HG03342 (cell line): ENCODE measurements at regions not wholly inside any gene's neighbourhood (a gene's known extent, or its start where the extent isn't known, plus 50 kb on each side); places are given as distances from the start of the nearest gene placed in this dataset.
"Not testable (repeated sequence)": the region's sequence is repeated elsewhere in the genome, so short reads cannot be mapped to it uniquely, and the experiment has no call there.

Source experiments
- ATAC-seq: cut with Tn5 transposase; IDR thresholded peaks from one replicate; pipeline ENCODE4 v1.9.1; 2021; ENCODE audit warnings: mild to moderate bottlenecking, moderate library complexity; ENCODE audit not compliant: unreplicated experiment

GRCh38 chr5:17951392-17952169 is 317.3 kb downstream of the TAF11L14 start:
- no peak for ATAC-seq

GRCh38 chr5:17952231-17952630 is 318.0 kb downstream of the TAF11L14 start:
- no peak for ATAC-seq

- ATAC-seq, result no peak
These were observed 329.8 kb downstream of the TAF11L14 start for GRCh38 chr5:17964067-17964466.

DNA sequence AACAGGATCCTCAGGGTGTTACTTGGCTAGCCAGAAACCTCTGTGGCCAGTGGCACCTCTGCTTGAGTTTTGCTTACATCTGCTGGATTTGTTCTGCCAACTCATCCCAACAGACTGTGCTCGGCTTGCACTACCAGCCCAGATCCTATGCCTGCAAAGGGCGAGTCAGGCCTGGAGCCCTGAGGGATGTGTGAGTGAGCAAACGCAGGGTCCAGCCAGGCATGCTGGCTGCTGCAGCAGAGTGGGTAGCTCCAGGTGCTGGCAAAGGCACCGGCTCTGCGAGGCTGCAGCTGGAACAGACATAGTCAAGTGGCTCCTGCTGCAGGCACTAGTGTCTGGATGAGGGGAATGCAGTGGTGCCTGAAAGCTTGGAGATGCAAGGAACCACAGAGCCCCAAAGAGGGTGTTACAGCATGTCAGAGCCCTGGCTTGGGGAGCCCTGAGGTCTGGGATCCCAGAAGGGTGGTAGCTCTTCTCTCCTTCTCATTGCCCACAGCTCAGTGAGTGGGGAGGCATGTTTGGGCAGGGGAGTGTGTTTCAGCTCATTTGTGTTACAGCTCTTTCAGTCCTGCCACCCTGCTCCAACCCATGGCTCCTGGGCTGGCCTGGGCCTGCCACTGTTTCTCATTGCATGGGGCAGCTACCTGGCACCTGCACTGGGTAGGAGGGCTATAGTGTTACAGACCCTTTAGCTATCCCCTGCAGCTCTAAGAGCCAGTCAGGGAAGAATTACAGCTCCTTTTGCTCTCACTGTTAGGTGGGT is 332.6 kb downstream of the TAF11L14 start:
- no peak for ATAC-seq

DNA sequence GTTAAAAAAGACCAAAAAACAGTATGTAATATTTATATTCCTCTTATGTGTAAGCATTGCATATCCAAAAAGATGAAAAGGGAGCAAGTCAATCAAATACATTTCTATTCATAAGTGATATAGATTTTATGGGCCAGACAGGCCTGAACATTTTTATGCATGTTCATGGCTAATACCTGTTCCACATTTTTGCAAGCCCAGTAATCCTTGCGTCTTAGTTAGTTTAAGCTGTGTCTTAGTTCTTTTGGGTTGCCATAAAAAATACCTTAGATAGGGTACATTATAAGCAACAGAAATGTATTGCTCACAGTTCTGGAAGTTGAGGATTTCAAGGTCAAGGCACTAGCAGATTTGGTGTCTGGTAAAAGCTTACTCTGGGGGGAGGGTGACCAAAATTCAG is 342.1 kb downstream of the TAF11L14 start:
- no peak for ATAC-seq

GRCh38 chr5:17978954-17979353 is 344.7 kb downstream of the TAF11L14 start:
- no peak for ATAC-seq

DNA sequence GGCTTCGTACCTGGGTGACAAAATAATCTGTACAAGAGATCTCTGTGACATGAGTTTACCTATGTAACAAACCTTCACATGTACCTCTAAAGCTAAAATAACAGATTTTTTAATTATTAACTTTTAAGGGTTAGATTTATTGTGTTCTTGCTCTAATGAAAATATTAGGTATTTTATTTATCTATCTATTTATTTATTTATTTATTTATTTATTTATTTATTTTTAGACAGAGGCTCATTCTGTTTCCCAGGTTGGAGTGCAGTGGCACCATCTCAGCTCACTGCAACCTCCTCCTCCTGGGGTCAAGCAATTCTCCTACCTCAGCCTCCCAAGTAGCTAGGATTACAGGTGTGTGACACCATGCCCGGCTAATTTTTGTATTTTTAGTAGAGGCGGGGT is 348.4 kb downstream of the TAF11L14 start:
- ATAC-seq, result not testable (repeated sequence)

- no peak for ATAC-seq
These were observed 354.8 kb downstream of the TAF11L14 start for GRCh38 chr5:17989036-17989435.

DNA sequence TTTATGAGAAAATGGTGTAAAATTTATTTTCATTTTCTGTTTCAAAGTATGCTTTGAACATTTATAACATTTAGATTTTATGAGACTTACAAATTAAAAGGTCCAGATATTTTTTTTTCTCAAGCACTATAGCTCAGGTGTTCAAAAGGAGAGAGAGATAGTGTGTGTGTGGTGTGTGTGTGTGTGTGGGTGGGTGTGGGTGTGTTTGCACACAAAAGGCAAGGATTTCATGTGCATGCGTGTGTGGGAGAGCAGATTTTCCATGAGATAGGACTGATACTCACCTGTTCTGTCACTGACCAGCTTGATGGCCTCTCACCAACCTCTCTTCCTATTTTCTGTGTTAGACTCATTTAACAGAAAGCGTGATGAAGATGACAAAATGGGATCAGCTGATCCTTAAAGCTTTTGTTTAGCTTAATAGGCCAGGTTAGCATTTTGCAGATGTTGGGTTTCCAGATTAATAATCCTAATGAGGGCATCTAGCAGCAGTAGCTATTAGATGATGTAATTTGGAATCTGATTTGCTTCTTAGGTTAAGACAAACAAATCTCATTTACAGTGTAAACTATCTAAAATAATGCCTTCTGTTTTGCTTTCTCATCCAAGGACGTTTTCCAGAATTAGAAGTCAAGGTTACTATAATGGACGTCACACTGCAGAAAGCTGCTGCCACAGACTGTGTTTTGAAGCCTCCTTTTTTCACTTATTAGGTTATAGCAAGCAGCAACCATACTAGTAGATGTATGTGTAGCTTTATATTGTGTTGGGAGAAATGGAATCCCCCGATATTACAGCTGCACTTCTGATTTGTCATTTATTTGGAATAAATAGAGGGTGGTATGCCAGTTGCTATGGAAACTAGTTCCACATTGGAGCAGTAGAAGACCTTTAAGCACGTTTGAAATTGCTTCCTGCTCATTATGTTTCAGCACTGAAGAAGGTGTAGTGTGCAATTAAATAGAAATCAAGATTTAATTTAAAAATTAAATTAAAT is 355.6 kb downstream of the TAF11L14 start:
- ATAC-seq, result no peak

GRCh38 chr5:17991775-17992174 is 357.5 kb downstream of the TAF11L14 start:
- no peak for ATAC-seq

DNA sequence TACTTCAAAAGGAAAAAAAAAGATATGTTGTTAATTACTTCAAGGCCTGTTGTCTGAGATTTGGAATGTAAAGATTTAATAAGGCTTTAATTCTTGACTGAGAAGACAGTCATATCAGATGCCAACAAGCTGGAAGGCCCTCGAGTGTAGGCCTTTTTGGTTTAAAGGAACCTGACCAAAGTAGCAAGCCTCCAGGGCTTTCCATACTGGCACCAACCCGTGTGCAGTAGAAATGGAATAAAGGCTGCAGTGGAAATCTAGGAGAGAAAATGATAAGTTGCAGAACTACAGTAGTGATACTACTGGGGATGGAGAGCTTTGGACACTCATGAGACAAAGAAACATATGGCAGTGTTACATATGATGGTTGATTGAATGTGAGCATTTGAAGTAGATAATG is 358.0 kb downstream of the TAF11L14 start:
- ATAC-seq, result no peak

GRCh38 chr5:17995997-17996396 is 361.7 kb downstream of the TAF11L14 start:
- ATAC-seq, result no peak

DNA sequence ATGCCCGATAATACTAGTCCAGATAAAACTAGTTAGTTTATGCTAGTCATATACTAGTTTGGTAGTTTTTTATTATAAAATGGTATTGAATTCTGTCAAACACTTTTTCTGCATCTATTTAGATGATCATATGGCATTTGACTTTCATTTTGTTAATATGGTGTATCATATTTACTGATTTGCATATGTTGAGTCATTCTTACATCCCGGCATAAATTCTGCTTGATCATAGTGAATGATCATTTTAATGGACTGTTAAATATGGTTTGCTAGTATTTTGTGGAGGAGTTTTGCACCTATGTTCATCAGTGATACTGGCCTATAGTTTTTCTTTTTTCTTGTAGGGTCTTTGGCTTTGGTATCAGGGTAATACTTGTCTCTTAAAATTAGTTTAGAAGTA is 365.6 kb downstream of the TAF11L14 start:
- no peak for ATAC-seq

- ATAC-seq, result no peak
These were observed 366.5 kb downstream of the TAF11L14 start for GRCh38 chr5:18000744-18001143.

DNA sequence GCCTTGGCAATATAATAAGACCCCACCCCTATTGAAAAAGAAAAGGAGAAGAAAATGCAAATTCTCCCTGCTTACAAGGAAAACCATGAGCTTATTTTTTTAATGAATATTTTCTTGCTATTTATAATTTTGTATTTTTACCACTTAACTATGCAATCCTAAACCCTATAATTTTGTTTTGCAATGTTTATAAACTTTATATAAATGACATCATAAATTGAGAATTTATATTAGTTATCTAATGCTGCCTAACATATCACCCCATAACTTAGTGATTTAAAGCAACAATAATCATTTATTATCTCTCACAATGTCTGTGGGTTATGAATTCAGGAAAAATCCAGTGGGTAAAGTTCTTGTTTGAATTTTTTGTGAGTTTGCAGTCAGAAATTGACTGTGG is 369.1 kb downstream of the TAF11L14 start:
- ATAC-seq, result no peak

- ATAC-seq, result no peak
These were observed 369.5 kb downstream of the TAF11L14 start for GRCh38 chr5:18003784-18004183.

- ATAC-seq, result not testable (repeated sequence)
These were observed 372.0 kb downstream of the TAF11L14 start for GRCh38 chr5:18006235-18006634.

- no peak for ATAC-seq
These were observed 374.7 kb downstream of the TAF11L14 start for GRCh38 chr5:18008940-18009339.

DNA sequence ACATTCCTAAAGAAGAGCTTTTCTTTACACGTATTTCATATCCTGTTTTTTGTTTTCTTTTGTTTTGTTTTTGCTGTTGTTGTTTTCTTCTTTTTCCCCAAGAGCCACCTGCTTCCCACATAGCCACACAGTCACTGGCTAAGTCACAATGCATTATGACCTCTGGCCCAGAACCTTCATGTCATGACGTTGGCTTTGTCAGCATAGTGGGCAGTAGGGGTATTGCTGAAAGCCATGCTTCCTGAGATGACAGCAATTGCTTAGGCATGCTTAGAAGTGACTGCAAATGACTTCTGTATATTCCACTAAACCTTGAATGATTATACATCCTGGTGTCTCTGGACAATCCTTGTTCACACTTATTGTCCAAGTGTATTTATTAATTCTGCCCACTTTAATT is 375.8 kb downstream of the TAF11L14 start:
- ATAC-seq, result peak; percentile 65

GRCh38 chr5:18018472-18018871 is 384.2 kb downstream of the TAF11L14 start:
- no peak for ATAC-seq

DNA sequence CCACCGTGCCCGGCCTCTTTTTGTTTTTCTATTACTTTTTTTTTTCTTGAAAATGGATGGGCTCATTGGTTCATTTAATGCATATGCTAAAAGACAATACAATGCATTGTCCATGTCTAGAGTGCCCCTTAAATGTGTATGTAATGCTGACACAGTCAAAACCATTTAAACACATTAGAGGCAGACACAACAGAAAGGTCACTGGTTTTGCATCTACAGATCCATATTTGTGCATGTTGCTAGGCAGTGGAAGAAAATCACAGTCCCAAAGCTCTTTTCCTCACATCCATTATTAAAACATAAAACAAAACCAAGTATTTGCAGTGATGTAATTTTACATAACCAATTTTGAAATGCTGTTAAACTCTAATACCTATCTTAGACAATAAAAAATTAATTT is 389.0 kb downstream of the TAF11L14 start:
- ATAC-seq, result no peak
